NCI-H2227 treated with DMSO at 0.1 percent for 48 hours (cell line): ENCODE measurements at regions not wholly inside any gene's neighbourhood (a gene's known extent, or its start where the extent isn't known, plus 50 kb on each side); places are given as distances from the start of the nearest gene placed in this dataset.
A peak's percentile ranks its signal among the peaks of the same experiment; 100 is the strongest.

ENCODE experiments used
- DNase-seq: peaks from one replicate; lab custom pipeline; 2025; lab: John Stamatoyannopoulos, UW

DNA sequence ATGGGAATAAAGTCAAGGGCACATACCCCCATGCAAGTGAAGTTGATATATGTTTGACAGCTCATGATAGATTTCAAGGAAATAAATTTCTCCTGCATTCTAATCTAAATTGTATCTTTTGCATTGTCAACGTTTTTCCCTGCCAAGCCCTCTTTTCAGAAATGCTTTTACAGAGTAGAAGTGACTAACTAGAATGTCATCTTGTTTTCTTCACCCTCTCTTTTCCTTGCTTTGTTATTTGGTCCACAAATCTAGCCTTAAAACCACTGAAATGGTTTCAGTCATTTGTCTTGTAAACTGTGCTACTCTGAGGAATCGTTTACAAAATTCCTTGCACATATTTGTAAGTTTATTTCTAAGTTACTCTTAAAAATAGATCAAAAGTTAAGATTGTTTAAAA, 600.8 kb upstream of the CXADR start:
- DNase-seq = no peak

- DNase-seq = no peak
Measured at GRCh38 chr21:16913010-16913409, 599.8 kb upstream of the CXADR start.

DNA sequence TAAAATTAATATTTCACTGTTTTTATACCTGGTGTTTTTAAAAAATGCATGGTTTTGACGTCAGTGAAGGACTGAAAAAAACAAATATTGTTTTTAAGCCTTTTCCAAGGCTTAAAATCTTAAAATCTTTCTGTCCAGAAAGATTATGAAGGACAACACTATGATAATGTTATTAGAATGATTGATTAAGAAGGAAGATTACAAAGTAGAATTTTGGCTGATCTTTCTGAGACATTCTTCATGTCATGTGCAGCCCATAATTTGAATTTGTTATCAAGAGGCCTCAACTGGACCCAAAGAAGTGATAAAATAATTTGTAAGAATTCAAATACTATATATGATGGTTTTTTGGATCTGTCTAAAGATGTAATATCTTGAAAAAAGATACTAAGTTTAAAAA, 584.4 kb upstream of the CXADR start:
- DNase-seq = no peak

DNA sequence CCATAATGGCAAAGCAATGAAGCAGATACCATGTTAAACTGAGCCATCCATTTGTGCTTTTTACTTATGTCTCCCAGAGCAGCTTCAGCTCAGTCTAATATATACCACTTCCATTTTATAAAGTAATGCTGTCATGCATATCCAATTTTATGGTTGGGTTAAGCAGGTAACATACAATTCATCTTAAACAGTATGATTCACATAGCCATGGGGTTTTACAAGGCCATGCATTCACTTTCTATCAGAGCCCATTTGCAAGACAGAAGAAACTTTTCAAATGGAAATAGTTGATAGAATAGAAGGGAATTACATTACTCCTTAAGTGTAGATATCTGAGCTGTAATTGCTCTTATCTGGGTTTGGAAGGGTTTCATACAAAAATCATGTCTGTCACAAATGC, 580.5 kb upstream of the CXADR start:
- DNase-seq = no peak

DNA sequence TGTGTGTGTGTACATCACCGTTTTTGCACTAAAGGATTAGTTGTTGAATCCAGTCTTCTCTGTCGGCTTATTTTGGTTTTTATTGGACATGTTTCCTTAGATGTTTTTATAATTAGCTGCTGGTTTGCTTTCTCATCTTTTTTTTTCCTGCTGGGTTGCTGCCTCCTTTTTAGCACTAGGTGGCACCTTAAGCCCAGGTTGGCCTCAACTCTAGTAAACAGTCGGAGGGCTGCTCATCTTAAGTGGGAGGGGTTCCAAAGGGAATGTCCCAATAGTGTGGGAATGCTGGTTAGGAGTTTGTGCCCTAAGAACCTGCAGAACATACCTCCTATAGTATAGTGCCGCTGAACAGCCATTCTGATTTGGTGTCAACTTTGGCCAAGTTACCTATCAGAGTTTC, 570.1 kb upstream of the CXADR start:
- DNase-seq = no peak

- no peak for DNase-seq
Measured at GRCh38 chr21:16943231-16943630, 569.6 kb upstream of the CXADR start.

DNA sequence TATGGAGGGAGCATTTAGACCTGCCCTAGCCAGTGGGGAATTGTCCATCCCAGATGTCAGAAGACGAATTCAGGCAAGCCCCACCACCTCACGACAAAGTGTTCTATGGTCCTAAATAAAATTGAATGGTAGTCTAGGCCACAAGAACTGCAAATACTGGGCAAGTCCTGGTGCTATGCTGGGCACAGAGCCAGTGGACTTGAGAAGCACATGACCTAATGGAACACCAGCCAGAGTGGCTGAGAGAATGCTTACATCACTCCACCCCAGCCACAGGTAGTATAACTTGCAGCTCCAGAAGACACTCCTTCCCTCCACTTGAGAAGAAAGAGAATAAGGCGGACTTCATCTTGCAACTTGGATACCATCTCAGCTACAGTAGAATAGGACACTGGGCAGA, 567.3 kb upstream of the CXADR start:
- DNase-seq = no peak

- DNase-seq = no peak
Measured at GRCh38 chr21:16956824-16957223, 556.0 kb upstream of the CXADR start.

DNA sequence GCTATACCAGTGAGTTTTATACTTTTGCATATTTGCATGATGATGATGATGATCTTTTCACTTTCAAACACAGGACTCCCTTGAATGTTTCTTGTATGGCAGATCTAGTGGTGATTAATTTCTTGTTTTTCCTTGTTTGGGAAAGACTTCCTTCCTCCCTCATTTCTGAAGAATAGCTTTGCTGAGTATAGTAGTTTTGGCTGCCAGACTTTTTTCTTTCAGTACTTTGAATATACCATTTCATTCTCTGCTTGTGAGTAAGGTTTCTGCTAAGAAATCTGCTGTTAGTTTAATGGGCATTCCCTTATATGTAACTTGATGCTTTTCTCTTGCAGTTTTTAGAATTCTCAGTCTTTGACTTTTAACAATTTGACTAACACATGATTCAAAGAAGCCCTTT, 547.4 kb upstream of the CXADR start:
- DNase-seq = no peak

GRCh38 chr21:16968436-16968835, 544.4 kb upstream of the CXADR start:
- DNase-seq = no peak

DNA sequence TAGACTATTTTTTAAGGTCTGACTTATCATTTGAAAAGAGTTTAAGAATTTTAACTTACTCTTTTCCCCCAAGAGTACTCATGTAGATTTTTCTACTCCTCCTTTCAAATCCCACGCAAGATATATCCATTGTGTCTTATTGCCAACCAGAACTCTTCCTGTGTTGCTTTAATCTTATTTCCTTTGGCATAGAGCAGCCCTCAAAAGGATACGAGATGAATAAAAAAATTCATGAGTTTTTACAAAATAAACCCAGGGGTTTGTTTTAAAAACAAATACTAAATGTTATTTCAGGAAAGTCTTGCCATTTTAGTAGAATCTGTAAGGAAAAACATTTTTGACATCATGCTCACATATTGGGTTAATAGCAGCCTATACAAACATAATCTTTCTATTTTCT, 543.2 kb upstream of the CXADR start:
- no peak for DNase-seq

- DNase-seq = no peak
Measured at GRCh38 chr21:16974060-16974459, 538.8 kb upstream of the CXADR start.

GRCh38 chr21:16976193-16976592, 536.6 kb upstream of the CXADR start:
- peak; percentile 68 for DNase-seq

GRCh38 chr21:16978309-16978895, 534.4 kb upstream of the CXADR start:
- no peak for DNase-seq

GRCh38 chr21:16979574-16979973, 533.3 kb upstream of the CXADR start:
- no peak for DNase-seq

GRCh38 chr21:16983420-16983819, 529.4 kb upstream of the CXADR start:
- no peak for DNase-seq

DNA sequence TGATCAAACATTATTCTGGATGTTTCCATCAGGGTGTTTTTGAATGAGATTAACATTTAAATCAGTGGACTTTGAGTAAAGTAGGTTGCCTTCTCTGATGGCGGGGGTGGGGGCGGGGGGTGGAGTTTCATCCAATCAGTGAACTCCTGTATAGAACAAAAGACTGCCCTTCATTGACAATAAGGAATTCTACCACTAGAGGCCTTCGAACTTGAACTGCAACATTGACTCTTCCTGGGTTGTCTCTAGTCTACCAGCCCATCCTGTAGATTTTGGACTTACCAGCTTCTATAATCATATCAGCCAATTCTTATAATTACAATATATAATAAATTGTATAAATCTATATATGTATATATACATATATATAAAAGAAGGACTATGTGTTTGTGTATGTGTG, 520.4 kb upstream of the CXADR start:
- no peak for DNase-seq

GRCh38 chr21:16993416-16994038, 519.3 kb upstream of the CXADR start:
- no peak for DNase-seq

GRCh38 chr21:17002594-17003257, 510.1 kb upstream of the CXADR start:
- no peak for DNase-seq

DNA sequence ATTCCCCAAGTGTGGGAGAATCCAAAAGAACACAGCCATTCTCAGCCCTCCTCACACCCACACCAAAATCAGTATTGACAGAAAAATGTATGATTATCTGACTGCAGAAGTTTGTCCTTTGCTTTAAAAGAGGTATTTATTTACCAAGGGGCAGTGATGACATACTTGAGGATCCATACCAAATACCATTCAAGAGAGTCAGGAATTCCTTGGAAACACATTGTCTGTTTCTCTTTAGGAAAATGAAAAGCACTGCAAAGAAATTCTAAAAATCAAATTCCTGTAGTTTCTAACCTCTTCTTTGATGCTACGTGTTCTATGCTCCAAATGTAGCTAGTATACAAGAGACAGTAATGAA, 509.6 kb upstream of the CXADR start:
- no peak for DNase-seq

- DNase-seq = no peak
Measured at GRCh38 chr21:17003763-17004373, 509.0 kb upstream of the CXADR start.

GRCh38 chr21:17032141-17032655, 480.6 kb upstream of the CXADR start:
- DNase-seq = no peak

GRCh38 chr21:17044696-17045095, 468.1 kb upstream of the CXADR start:
- DNase-seq = no peak
